ENCODE measurements at regions not wholly inside any gene's neighbourhood (a gene's known extent, or its start where the extent isn't known, plus 50 kb on each side); places are given as distances from the start of the nearest gene placed in this dataset.
"Not testable (repeated sequence)": the region's sequence is repeated elsewhere in the genome, so short reads cannot be mapped to it uniquely, and the experiment has no call there.

- no peaks in the 10 kb centered on the region for H3K9me3 ChIP-seq (ENCODE audit: control insufficient read depth, low read depth, low read length)
- H3K4me3 ChIP-seq (ENCODE audit: low read length): no peak overlapping the region
- H3K36me3 ChIP-seq (ENCODE audit: control insufficient read depth, low read depth, low read length): no peaks in the 10 kb centered on the region
- H3K27me3 ChIP-seq (ENCODE audit: control insufficient read depth, insufficient read depth, low read length): no peaks in the 10 kb centered on the region
- no peak overlapping the region for H3K9ac ChIP-seq (ENCODE audit: low read length)
- H3K4me1 ChIP-seq (ENCODE audit: control insufficient read depth, low read depth, low read length): no peaks in the 10 kb centered on the region
- no peak overlapping the region for H3K27ac ChIP-seq (ENCODE audit: low read length)
Observed at GRCh38 chr13:26867451-26868091, 107.0 kb upstream of the GPR12 start.

DNA sequence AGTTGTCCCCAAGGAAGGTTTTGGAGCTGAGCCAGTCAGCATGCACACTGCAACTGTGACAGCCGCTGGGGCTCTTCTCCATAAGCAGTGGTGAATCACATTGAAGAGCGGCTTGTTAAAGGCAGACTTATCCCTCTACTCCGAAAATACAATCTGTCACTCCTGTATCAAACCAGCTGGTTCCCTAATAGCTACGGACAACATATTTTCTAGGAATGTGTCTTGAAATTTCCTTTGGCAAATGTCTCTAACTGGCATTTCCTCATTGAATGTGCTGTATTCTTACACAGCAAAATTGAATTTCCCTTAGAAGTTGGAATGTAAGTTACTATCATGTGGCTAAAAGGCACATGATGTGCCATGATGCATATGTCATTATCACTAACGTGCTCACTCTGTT, 104.0 kb upstream of the GPR12 start:
- H3K27me3 ChIP-seq (ENCODE audit: control insufficient read depth, insufficient read depth, low read length): no peaks in the 10 kb centered on the region
- no peak overlapping the region for H3K4me3 ChIP-seq (ENCODE audit: low read length)
- no peaks in the 10 kb centered on the region for H3K4me1 ChIP-seq (ENCODE audit: control insufficient read depth, low read depth, low read length)
- no peak overlapping the region for H3K9ac ChIP-seq (ENCODE audit: low read length)
- no peaks in the 10 kb centered on the region for H3K36me3 ChIP-seq (ENCODE audit: control insufficient read depth, low read depth, low read length)
- H3K27ac ChIP-seq (ENCODE audit: low read length): no peak overlapping the region
- no peaks in the 10 kb centered on the region for H3K9me3 ChIP-seq (ENCODE audit: control insufficient read depth, low read depth, low read length)

DNA sequence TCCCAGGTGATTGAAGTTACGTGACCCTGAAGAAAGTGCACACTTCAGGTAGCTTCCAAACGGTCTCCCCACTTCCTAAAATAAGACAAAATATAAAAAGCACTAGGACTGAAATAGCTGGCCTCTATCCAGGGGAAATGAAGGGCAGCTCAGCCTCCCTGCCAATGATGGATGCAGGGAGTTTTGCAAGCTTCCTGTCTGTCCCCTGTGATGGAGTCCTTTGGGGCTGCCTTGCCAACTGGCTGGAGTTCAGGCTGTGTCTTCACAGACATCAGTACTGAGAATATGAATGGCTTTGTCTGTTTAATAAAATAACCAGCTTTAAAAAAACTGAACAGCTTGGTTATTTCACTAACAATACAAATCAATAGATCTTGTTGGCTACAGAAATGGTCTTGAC, 101.4 kb upstream of the GPR12 start:
- Histone ChIP-seq H3K27me3 (ENCODE audit: control insufficient read depth, insufficient read depth, low read length) (no peaks in the 10 kb centered on the region), H3K9ac (ENCODE audit: low read length) (no peak overlapping the region)

GRCh38 chr13:26855921-26856320, 95.3 kb upstream of the GPR12 start:
- Histone ChIP-seq H3K4me1 (ENCODE audit: control insufficient read depth, low read depth, low read length) (no peaks in the 10 kb centered on the region), H3K9ac (ENCODE audit: low read length) (no peak overlapping the region), H3K27me3 (ENCODE audit: control insufficient read depth, insufficient read depth, low read length) (no peaks in the 10 kb centered on the region), H3K27ac (ENCODE audit: low read length) (no peak overlapping the region), H3K36me3 (ENCODE audit: control insufficient read depth, low read depth, low read length) (no peaks in the 10 kb centered on the region), H3K9me3 (ENCODE audit: control insufficient read depth, low read depth, low read length) (no peaks in the 10 kb centered on the region), H3K4me3 (ENCODE audit: low read length) (no peak overlapping the region)

More for the DNA sequence above, 101.4 kb upstream of the GPR12 start:
- H3K9me3 ChIP-seq (ENCODE audit: control insufficient read depth, low read depth, low read length): no peaks in the 10 kb centered on the region
- H3K27ac ChIP-seq (ENCODE audit: low read length): no peak overlapping the region
- H3K4me3 ChIP-seq (ENCODE audit: low read length): no peak overlapping the region
- no peaks in the 10 kb centered on the region for H3K4me1 ChIP-seq (ENCODE audit: control insufficient read depth, low read depth, low read length)
- H3K36me3 ChIP-seq (ENCODE audit: control insufficient read depth, low read depth, low read length): no peaks in the 10 kb centered on the region

DNA sequence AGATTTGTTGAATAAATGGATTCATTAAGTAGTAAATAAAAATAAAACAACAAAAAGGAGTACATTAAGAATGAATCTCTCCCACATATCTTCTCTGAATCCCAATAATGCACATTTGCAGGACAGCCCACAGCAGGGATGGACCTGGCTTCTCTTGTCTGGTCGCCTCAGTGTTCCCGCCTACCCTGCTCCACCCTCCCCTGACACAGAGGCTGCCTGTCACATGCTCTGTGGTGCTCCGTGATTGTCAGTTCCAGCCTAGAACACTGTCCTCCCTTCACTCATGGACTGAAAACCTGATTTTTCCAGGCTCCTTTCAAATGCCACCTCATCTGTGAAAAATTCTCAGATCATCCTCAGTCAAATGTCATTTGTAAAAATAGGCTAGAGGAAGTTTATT, 94.5 kb upstream of the GPR12 start:
- Histone ChIP-seq H3K9me3 (ENCODE audit: control insufficient read depth, low read depth, low read length) (no peaks in the 10 kb centered on the region), H3K9ac (ENCODE audit: low read length) (no peak overlapping the region), H3K36me3 (ENCODE audit: control insufficient read depth, low read depth, low read length) (no peaks in the 10 kb centered on the region), H3K27me3 (ENCODE audit: control insufficient read depth, insufficient read depth, low read length) (no peaks in the 10 kb centered on the region), H3K27ac (ENCODE audit: low read length) (no peak overlapping the region), H3K4me1 (ENCODE audit: control insufficient read depth, low read depth, low read length) (peaks cover 3% of the 10 kb centered on the region), H3K4me3 (ENCODE audit: low read length) (no peak overlapping the region)

GRCh38 chr13:26853323-26853722, 92.7 kb upstream of the GPR12 start:
- peaks cover 14% of the 10 kb centered on the region for H3K4me1 ChIP-seq (ENCODE audit: control insufficient read depth, low read depth, low read length)
- no peaks in the 10 kb centered on the region for H3K36me3 ChIP-seq (ENCODE audit: control insufficient read depth, low read depth, low read length)
- H3K9me3 ChIP-seq (ENCODE audit: control insufficient read depth, low read depth, low read length): no peaks in the 10 kb centered on the region
- no peaks in the 10 kb centered on the region for H3K27me3 ChIP-seq (ENCODE audit: control insufficient read depth, insufficient read depth, low read length)
- H3K4me3 ChIP-seq (ENCODE audit: low read length): no peak overlapping the region
- no peak overlapping the region for H3K27ac ChIP-seq (ENCODE audit: low read length)
- H3K9ac ChIP-seq (ENCODE audit: low read length): no peak overlapping the region

GRCh38 chr13:26847281-26847680, 86.7 kb upstream of the GPR12 start:
- Histone ChIP-seq H3K27ac (ENCODE audit: low read length) (no peak overlapping the region), H3K9ac (ENCODE audit: low read length) (peak overlapping the region; percentile 5), H3K27me3 (ENCODE audit: control insufficient read depth, insufficient read depth, low read length) (no peaks in the 10 kb centered on the region)

GRCh38 chr13:26845063-26845462, 84.5 kb upstream of the GPR12 start:
- H3K9ac ChIP-seq (ENCODE audit: low read length); H3K27ac ChIP-seq (ENCODE audit: low read length); H3K4me3 ChIP-seq (ENCODE audit: low read length); H3K27me3 ChIP-seq (ENCODE audit: control insufficient read depth, insufficient read depth, low read length); H3K36me3 ChIP-seq (ENCODE audit: control insufficient read depth, low read depth, low read length); H3K9me3 ChIP-seq (ENCODE audit: control insufficient read depth, low read depth, low read length): not testable (repeated sequence)
- peaks cover 19% of the 10 kb centered on the region for H3K4me1 ChIP-seq (ENCODE audit: control insufficient read depth, low read depth, low read length)

More at GRCh38 chr13:26847281-26847680, 86.7 kb upstream of the GPR12 start:
- Histone ChIP-seq H3K36me3 (ENCODE audit: control insufficient read depth, low read depth, low read length) (no peaks in the 10 kb centered on the region), H3K9me3 (ENCODE audit: control insufficient read depth, low read depth, low read length) (no peaks in the 10 kb centered on the region), H3K4me3 (ENCODE audit: low read length) (no peak overlapping the region), H3K4me1 (ENCODE audit: control insufficient read depth, low read depth, low read length) (peaks cover 22% of the 10 kb centered on the region)

DNA sequence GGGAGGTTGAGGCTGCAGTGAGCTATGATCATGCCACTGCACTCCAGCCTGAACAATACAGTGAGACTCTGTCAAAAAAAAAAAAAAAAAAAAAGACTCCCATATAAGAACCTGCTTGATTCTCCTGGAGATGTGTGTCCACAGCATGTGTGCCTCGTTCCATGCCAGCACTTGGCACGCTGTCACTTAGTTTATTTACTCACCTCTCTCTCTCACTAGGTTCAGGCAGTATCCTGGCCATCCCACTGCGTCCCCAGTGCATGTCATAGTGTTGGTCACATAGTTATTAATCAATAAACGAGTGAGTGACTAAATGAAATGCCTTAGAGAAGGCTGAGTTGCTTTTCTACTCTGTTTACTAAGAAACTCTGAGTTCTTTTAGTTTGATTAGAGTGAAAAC, 79.1 kb upstream of the GPR12 start:
- no peak overlapping the region for H3K9ac ChIP-seq (ENCODE audit: low read length)
- H3K36me3 ChIP-seq (ENCODE audit: control insufficient read depth, low read depth, low read length): no peaks in the 10 kb centered on the region
- no peak overlapping the region for H3K4me3 ChIP-seq (ENCODE audit: low read length)
- peaks cover 9% of the 10 kb centered on the region for H3K4me1 ChIP-seq (ENCODE audit: control insufficient read depth, low read depth, low read length)
- no peak overlapping the region for H3K27ac ChIP-seq (ENCODE audit: low read length)
- H3K27me3 ChIP-seq (ENCODE audit: control insufficient read depth, insufficient read depth, low read length): no peaks in the 10 kb centered on the region
- H3K9me3 ChIP-seq (ENCODE audit: control insufficient read depth, low read depth, low read length): no peaks in the 10 kb centered on the region

GRCh38 chr13:26838821-26839220, 78.2 kb upstream of the GPR12 start:
- H3K9me3 ChIP-seq (ENCODE audit: control insufficient read depth, low read depth, low read length): no peaks in the 10 kb centered on the region
- H3K27me3 ChIP-seq (ENCODE audit: control insufficient read depth, insufficient read depth, low read length): no peaks in the 10 kb centered on the region
- no peaks in the 10 kb centered on the region for H3K36me3 ChIP-seq (ENCODE audit: control insufficient read depth, low read depth, low read length)
- no peak overlapping the region for H3K27ac ChIP-seq (ENCODE audit: low read length)
- H3K4me3 ChIP-seq (ENCODE audit: low read length): no peak overlapping the region
- H3K4me1 ChIP-seq (ENCODE audit: control insufficient read depth, low read depth, low read length): peaks cover 10% of the 10 kb centered on the region
- H3K9ac ChIP-seq (ENCODE audit: low read length): no peak overlapping the region

- Histone ChIP-seq H3K36me3 (ENCODE audit: control insufficient read depth, low read depth, low read length) (no peaks in the 10 kb centered on the region), H3K27me3 (ENCODE audit: control insufficient read depth, insufficient read depth, low read length) (no peaks in the 10 kb centered on the region), H3K4me1 (ENCODE audit: control insufficient read depth, low read depth, low read length) (peaks cover 10% of the 10 kb centered on the region), H3K27ac (ENCODE audit: low read length) (no peak overlapping the region), H3K4me3 (ENCODE audit: low read length) (no peak overlapping the region), H3K9ac (ENCODE audit: low read length) (no peak overlapping the region), H3K9me3 (ENCODE audit: control insufficient read depth, low read depth, low read length) (no peaks in the 10 kb centered on the region)
Observed at GRCh38 chr13:26837997-26838396, 77.4 kb upstream of the GPR12 start.

GRCh38 chr13:26837102-26837501, 76.5 kb upstream of the GPR12 start:
- H3K9ac ChIP-seq (ENCODE audit: low read length): no peak overlapping the region
- H3K4me3 ChIP-seq (ENCODE audit: low read length): no peak overlapping the region
- no peaks in the 10 kb centered on the region for H3K27me3 ChIP-seq (ENCODE audit: control insufficient read depth, insufficient read depth, low read length)
- no peak overlapping the region for H3K27ac ChIP-seq (ENCODE audit: low read length)
- peaks cover 10% of the 10 kb centered on the region for H3K4me1 ChIP-seq (ENCODE audit: control insufficient read depth, low read depth, low read length)
- no peaks in the 10 kb centered on the region for H3K36me3 ChIP-seq (ENCODE audit: control insufficient read depth, low read depth, low read length)
- H3K9me3 ChIP-seq (ENCODE audit: control insufficient read depth, low read depth, low read length): no peaks in the 10 kb centered on the region
